AG10803 (cell line): ENCODE measurements at regions not wholly inside any gene's neighbourhood (a gene's known extent, or its start where the extent isn't known, plus 50 kb on each side); places are given as distances from the start of the nearest gene placed in this dataset.

Experiments
- DNase-seq: peaks from one replicate; pipeline ENCODE4 v3.0.0; 2010; ENCODE audit warnings: low read depth
- H3K4me3 ChIP-seq: 2 replicates; pipeline ENCODE4 v1.5.1; 2011; ENCODE audit warnings: mild to moderate bottlenecking, low read length, control low read depth
- TF ChIP-seq, protein P1 (sequence below): conservative IDR thresholded peaks from 2 replicates; pipeline ENCODE4 v1.5.1; 2011; ENCODE audit warnings: mild to moderate bottlenecking, low read length, control low read depth, inconsistent platforms

DNA sequence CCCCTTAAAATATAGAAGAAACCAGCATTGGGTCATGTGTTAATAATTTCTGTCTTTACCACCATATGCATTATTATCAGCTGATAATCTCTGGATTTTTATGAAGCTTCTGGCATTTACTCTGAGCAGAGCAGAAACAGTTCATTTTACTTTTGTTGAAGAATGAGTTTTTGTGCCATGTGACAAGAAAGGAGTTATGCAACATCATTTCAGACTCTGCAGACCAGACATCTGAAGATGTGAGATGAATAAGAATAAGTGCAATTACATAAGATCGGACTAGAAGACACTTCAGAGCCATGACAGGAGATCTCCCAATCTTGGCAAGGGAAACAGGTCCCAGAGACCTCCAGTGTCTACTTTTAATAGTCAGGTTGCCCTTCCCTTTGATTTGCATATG lies 869.4 kb upstream of the VRK2 start:
- peak; percentile 8 for DNase-seq
- TF ChIP-seq, protein P1, sequence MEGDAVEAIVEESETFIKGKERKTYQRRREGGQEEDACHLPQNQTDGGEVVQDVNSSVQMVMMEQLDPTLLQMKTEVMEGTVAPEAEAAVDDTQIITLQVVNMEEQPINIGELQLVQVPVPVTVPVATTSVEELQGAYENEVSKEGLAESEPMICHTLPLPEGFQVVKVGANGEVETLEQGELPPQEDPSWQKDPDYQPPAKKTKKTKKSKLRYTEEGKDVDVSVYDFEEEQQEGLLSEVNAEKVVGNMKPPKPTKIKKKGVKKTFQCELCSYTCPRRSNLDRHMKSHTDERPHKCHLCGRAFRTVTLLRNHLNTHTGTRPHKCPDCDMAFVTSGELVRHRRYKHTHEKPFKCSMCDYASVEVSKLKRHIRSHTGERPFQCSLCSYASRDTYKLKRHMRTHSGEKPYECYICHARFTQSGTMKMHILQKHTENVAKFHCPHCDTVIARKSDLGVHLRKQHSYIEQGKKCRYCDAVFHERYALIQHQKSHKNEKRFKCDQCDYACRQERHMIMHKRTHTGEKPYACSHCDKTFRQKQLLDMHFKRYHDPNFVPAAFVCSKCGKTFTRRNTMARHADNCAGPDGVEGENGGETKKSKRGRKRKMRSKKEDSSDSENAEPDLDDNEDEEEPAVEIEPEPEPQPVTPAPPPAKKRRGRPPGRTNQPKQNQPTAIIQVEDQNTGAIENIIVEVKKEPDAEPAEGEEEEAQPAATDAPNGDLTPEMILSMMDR, result no peak

DNA sequence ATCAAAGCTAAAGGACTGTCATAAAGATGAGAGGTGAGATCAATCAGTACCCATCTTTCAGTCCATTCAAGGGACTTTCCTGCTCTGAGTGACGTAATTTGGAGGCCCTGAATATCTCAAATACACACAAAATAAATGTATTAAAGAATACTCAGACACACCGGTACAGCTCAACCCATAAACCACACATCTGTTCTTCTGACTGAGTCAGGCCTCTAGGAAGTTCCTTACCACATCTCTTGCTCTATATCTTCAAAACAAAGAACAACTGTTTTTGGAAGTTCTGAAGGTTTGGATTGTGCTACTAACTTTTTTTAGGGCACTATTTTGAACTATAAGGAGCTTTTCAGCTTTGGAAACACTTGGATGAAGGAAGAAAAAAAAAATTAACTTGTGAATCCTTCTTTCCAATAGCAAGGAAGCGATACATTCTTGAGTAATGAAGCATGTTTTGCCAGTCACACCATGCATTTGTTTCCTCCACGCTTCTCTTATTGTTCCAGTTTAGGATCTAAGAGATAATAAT lies 866.5 kb upstream of the VRK2 start:
- DNase-seq, result peak; percentile 54

More for the DNA sequence above, 869.4 kb upstream of the VRK2 start:
- H3K4me3 ChIP-seq, result no peak overlapping the region

DNA sequence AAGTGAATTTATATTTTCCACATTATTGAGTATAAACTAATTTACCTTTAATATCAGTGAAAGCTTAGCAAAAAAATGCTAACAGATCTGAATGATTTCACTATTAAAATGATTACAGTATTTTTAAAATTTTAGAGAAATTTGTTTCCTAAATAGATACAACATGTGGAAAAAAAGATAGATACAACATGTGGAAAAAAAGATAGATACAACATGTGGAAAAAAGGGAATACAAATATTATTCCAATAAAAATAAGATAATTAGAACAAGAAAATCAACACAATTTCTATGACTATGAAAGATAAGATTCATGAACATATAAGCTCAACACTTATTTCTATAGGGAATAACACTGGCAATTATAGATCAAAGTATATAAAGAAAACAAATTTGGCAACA lies 865.9 kb upstream of the VRK2 start:
- no peak overlapping the region for H3K4me3 ChIP-seq
- TF ChIP-seq, protein P1, result no peak
- no peak for DNase-seq

More for the DNA sequence above, 866.5 kb upstream of the VRK2 start:
- no peak overlapping the region for H3K4me3 ChIP-seq
- TF ChIP-seq, protein P1, result no peak

DNA sequence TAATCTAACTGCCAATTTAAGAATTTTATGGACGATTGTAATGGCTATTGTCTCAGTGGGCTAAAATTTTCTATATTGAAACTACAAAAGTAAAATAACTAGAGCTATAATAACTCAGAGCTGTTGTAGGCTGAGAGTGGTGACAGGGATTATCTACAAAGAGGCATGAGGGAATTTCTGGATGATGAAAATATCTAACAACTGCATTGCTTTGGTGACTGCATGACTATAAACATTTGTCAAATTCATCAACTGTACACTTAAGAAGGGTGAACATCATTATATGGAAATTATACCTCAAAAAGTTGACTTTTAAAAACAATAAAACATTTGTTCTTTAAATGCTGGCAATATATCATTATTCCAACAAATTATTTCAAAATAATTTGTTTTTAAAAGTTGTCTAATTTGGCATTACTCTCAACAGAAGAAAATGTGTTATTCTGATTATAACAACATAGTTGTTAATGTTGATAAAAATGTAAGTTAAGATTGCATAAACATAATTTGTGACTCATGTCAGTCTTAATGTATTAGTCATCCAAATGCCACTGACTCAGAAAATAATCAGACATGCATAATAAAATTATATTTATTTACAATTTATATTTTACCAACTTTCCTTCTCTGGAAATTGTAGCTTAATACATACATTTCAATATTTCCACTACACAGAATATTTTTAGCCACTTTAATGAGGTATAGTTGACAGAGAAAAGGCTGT lies 865.1 kb upstream of the VRK2 start:
- DNase-seq, result peak; percentile 5
- TF ChIP-seq, protein P1, result no peak
- H3K4me3 ChIP-seq, result no peak overlapping the region

DNA sequence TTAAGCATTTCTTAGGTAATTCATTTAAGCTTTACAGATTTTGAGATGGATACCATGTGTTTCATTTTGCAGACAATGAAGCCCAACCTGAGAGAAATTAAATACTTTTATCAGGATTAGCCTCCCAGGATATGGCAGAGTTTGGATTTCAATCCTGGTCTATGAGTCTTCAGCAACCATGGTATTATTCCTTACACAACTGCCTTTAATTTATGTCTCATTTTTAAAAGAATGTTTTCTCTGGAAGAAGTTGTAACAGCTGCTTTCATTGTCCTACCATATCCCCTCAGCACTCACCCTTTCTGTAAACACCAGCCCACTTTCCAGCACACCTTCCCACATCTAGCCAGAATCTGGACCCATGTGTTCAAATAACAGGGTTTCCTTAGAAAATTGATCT lies 863.7 kb upstream of the VRK2 start:
- TF ChIP-seq, protein P1, result no peak
- no peak overlapping the region for H3K4me3 ChIP-seq
- peak; percentile 8 for DNase-seq

DNA sequence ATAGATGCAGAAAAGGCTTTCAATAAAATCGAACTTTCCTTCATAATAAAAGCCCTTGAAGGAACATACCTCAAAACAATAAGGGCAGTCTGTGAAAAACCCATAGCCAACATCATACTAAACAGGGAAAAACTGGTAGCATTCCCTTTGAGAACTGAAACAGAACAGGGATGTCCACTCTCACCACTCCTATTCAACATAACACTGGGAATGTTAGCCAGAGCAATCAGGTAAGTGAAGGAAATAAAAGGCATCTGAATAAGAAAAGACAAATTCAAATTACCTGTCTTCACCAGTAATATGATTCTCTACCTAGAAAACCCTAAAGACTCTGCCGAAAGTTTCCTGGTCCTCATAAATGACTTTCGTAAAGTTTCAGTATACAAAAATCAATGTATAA lies 861.0 kb upstream of the VRK2 start:
- TF ChIP-seq, protein P1, result no peak
- no peak for DNase-seq
- H3K4me3 ChIP-seq, result no peak overlapping the region

DNA sequence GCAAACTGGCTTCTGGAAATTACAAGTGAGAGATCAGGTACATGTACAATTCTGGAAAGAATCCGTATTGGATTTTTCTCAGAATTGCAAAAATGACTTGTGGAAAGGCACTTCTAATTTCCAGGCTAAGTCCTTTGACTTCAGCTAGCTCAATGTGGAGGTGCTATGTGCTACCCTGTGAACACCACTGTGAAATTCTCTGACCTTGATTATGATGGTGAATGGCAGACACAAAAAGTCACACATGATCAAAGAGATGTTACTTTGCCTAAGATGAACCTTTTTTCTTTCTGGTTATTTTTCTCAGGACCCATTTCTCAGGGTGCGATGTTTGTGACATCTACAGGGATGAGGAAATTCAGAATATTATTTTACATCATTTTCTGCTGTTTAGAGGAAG lies 856.6 kb upstream of the VRK2 start:
- H3K4me3 ChIP-seq, result no peak overlapping the region
- TF ChIP-seq, protein P1, result no peak
- no peak for DNase-seq
